Keratinocyte (primary cell): ENCODE measurements at regions not wholly inside any gene's neighbourhood (a gene's known extent, or its start where the extent isn't known, plus 50 kb on each side); places are given as distances from the start of the nearest gene placed in this dataset.

ENCODE experiments used
- DNase-seq: peaks from one replicate; pipeline ENCODE4 v3.0.0-alpha.2; 2011; ENCODE audit warnings: low read depth, missing footprints, low spot score
- FAIRE-seq: peaks from 2 replicates; lab custom pipeline; 2011; peaks lifted over from hg19 to GRCh38; lab: Jason Lieb, UNC
- H2AFZ ChIP-seq: 2 replicates; pipeline ENCODE4 v1.6.0; 2012; ENCODE audit warnings: low read length, control low read depth, inconsistent platforms; ENCODE audit not compliant: control insufficient read depth
- H3K27ac ChIP-seq: 2 replicates; pipeline ENCODE4 v1.5.1; 2011; ENCODE audit warnings: low read length; ENCODE audit not compliant: control insufficient read depth, insufficient read depth
- H3K27me3 ChIP-seq: 3 replicates; pipeline ENCODE4 v1.6.0; 2011; ENCODE audit warnings: low read length; ENCODE audit not compliant: control insufficient read depth, insufficient read depth; ENCODE audit errors: extremely low read depth
- H3K36me3 ChIP-seq, 2 experiments: 2 replicates in 1 of 2; 3 replicates in 1 of 2; pipeline ENCODE4 v1.5.1; 2011; ENCODE audit warnings: low read length in 2 of 2, mild to moderate bottlenecking in 1 of 2; ENCODE audit not compliant: control insufficient read depth in 2 of 2, insufficient read depth in 2 of 2; ENCODE audit errors: extremely low read depth in 1 of 2
- H3K4me1 ChIP-seq: 3 replicates; pipeline ENCODE4 v1.5.1; 2011; ENCODE audit warnings: low read length; ENCODE audit not compliant: control insufficient read depth, insufficient read depth; ENCODE audit errors: extremely low read depth
- H3K4me2 ChIP-seq: 3 replicates; pipeline ENCODE4 v1.6.0; 2011; ENCODE audit warnings: low read depth, low read length; ENCODE audit not compliant: control insufficient read depth, insufficient read depth; ENCODE audit errors: extremely low read depth
- H3K4me3 ChIP-seq, 3 experiments: fragments of 200-600 bp in 1 of 3; sonication (generic) in 1 of 3; 2 replicates in 2 of 3; 3 replicates in 1 of 3; pipeline ENCODE4 v1.5.1; 2011 to 2016; ENCODE audit warnings: low read length in 3 of 3, mild to moderate bottlenecking in 3 of 3, control low read depth in 2 of 3, inconsistent platforms in 1 of 3, low read depth in 1 of 3, mixed read lengths in 1 of 3, mixed run types in 1 of 3, moderate library complexity in 1 of 3; ENCODE audit not compliant: control insufficient read depth in 2 of 3, insufficient read depth in 2 of 3; ENCODE audit errors: extremely low read depth in 1 of 3
- H3K79me2 ChIP-seq: 2 replicates; pipeline ENCODE4 v1.6.0; 2012; ENCODE audit warnings: low read length; ENCODE audit not compliant: control insufficient read depth, insufficient read depth
- H3K9ac ChIP-seq: 3 replicates; pipeline ENCODE4 v1.6.0; 2011; ENCODE audit warnings: low read length; ENCODE audit not compliant: control insufficient read depth, insufficient read depth; ENCODE audit errors: extremely low read depth
- H3K9me1 ChIP-seq: 3 replicates; pipeline ENCODE4 v1.6.0; 2011; ENCODE audit warnings: low read length; ENCODE audit not compliant: control insufficient read depth, insufficient read depth; ENCODE audit errors: extremely low read depth
- H3K9me3 ChIP-seq: 2 replicates; pipeline ENCODE4 v1.5.1; 2012; ENCODE audit warnings: low read depth, low read length; ENCODE audit not compliant: control insufficient read depth
- H4K20me1 ChIP-seq: 3 replicates; pipeline ENCODE4 v1.6.0; 2011; ENCODE audit warnings: low read length; ENCODE audit not compliant: control insufficient read depth, insufficient read depth; ENCODE audit errors: extremely low read depth
- EZH2 ChIP-seq: IDR thresholded peaks from one replicate; pipeline ENCODE4 v1.6.1; 2012; ENCODE audit warnings: inconsistent platforms, mild to moderate bottlenecking, low read length, moderate library complexity
- dilution Hi-C: fragments of 300-500 bp; cut with MboI; formaldehyde crosslinking; loops from one replicate; pipeline ENCODE4 v1.7.0; 2020; ENCODE audit warnings: low sequenced_read_pairs; ENCODE audit not compliant: extremely low pct_ligation_motif_present
- TF ChIP-seq, protein P1 (sequence below), 3 experiments: IDR thresholded peaks in 1 of 3; conservative IDR thresholded peaks in 1 of 3; optimal IDR thresholded peaks in 1 of 3; 2 replicates in 2 of 3; 3 replicates in 1 of 3; pipeline versions ENCODE3 to v1.5.1; 2011; ENCODE audit warnings: low read length in 3 of 3, mild to moderate bottlenecking in 3 of 3, moderate library complexity in 2 of 3, control low read depth in 1 of 3, inconsistent platforms in 1 of 3; ENCODE audit not compliant: insufficient read depth in 2 of 3; ENCODE audit errors: extremely low read depth in 1 of 3

DNA sequence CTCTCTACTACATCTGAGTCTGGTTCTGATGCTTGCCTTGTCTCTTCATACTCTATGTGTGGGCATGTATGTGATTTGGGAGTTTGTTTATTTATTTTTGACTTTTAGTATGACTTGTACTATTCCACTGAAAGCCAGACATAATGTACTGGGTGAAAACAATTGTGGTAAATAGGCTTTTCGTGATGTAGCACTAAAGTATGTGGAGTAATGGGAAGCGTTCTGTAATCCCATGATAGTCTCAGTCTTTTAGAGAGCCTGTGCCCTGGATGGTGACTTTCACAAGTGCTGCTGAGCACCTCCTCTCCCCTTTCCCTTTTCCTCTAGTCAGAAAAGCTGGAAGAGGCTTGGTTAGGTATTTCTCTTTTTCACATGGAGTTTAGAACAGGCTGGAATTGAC is 85.8 kb upstream of the S1PR3 start:
- FAIRE-seq: no peak
- no peak overlapping the region for H3K4me3 ChIP-seq
- no peak overlapping the region for H3K4me2 ChIP-seq
- H3K4me1 ChIP-seq: no peaks in the 10 kb centered on the region
- dilution Hi-C loops: no loop called here
- H2AFZ ChIP-seq: no peak overlapping the region
- H3K9ac ChIP-seq: no peak overlapping the region
- no peak overlapping the region for H3K27ac ChIP-seq
- H4K20me1 ChIP-seq: no peaks in the 10 kb centered on the region
- TF ChIP-seq, protein P1, sequence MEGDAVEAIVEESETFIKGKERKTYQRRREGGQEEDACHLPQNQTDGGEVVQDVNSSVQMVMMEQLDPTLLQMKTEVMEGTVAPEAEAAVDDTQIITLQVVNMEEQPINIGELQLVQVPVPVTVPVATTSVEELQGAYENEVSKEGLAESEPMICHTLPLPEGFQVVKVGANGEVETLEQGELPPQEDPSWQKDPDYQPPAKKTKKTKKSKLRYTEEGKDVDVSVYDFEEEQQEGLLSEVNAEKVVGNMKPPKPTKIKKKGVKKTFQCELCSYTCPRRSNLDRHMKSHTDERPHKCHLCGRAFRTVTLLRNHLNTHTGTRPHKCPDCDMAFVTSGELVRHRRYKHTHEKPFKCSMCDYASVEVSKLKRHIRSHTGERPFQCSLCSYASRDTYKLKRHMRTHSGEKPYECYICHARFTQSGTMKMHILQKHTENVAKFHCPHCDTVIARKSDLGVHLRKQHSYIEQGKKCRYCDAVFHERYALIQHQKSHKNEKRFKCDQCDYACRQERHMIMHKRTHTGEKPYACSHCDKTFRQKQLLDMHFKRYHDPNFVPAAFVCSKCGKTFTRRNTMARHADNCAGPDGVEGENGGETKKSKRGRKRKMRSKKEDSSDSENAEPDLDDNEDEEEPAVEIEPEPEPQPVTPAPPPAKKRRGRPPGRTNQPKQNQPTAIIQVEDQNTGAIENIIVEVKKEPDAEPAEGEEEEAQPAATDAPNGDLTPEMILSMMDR (optimal IDR thresholded peaks at IDR 0.05 in 1 of 3, IDR thresholded peaks at IDR 0.05 in 1 of 3, conservative IDR thresholded peaks at IDR 0.05 in 1 of 3; ENCODE audit: extremely low read depth in 1 of 3, insufficient read depth in 2 of 3, low read length in 3 of 3): no peak
- no peak for TF ChIP-seq EZH2
- DNase-seq: no peak
- H3K9me1 ChIP-seq: no peaks in the 10 kb centered on the region
- H3K79me2 ChIP-seq: no peaks in the 10 kb centered on the region
- H3K9me3 ChIP-seq: no peaks in the 10 kb centered on the region
- no peaks in the 10 kb centered on the region for H3K27me3 ChIP-seq
- no peaks in the 10 kb centered on the region for H3K36me3 ChIP-seq

DNA sequence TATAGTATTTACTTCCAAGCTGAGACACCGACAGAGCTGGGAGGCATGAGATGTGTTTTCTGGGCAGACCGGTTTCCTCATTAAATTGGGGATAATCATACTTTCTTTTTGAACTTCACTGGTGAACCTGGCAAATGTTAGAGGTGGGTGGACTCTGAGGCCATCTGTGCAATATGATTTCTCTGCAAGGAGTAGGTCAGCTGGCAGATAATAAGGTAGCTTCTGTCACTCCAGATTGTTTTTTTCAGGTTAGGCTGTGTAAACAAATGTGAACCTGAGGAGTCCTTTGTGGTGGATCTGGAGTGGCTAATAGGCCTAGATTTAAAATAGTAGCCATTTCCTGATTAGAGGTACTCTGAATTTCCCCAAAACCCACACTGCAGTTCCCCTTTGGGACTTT is 75.4 kb upstream of the S1PR3 start:
- Histone ChIP-seq H3K9me1 (no peaks in the 10 kb centered on the region), H3K27ac (no peak overlapping the region), H3K4me3 (no peak overlapping the region), H4K20me1 (no peaks in the 10 kb centered on the region), H3K4me1 (no peaks in the 10 kb centered on the region), H3K4me2 (no peak overlapping the region), H3K36me3 (no peaks in the 10 kb centered on the region), H3K27me3 (no peaks in the 10 kb centered on the region), H3K9ac (no peak overlapping the region), H3K79me2 (no peaks in the 10 kb centered on the region), H2AFZ (no peak overlapping the region), H3K9me3 (no peaks in the 10 kb centered on the region)
- FAIRE-seq (no peak), DNase-seq (no peak)
- TF ChIP-seq, protein P1 (optimal IDR thresholded peaks at IDR 0.05 in 1 of 3, IDR thresholded peaks at IDR 0.05 in 1 of 3, conservative IDR thresholded peaks at IDR 0.05 in 1 of 3; ENCODE audit: extremely low read depth in 1 of 3, insufficient read depth in 2 of 3, low read length in 3 of 3): no peak
- TF ChIP-seq EZH2: no peak
- dilution Hi-C loops: no loop called here
